Kidney (tissue), 13 donors: ENCODE measurements at regions not wholly inside any gene's neighbourhood (a gene's known extent, or its start where the extent isn't known, plus 50 kb on each side); places are given as distances from the start of the nearest gene placed in this dataset.

Experiments used
- DNase-seq, 5 donors: peaks; one replicate each; pipeline ENCODE4 v3.0.0-alpha.2; 2013 to 2020
- FAIRE-seq: peaks from 2 replicates; lab custom pipeline; 2012; peaks lifted over from hg19 to GRCh38; lab: Jason Lieb, UNC
- H3K27ac ChIP-seq, 2 donors: one replicate each; pipeline ENCODE4 v1.7.0; 2013; ENCODE audit warnings: low read depth in 2 of 2, low read length in 2 of 2, inconsistent platforms in 1 of 2
- H3K27me3 ChIP-seq: one replicate; pipeline ENCODE4 v1.7.1; 2013; ENCODE audit warnings: low read length, inconsistent platforms; ENCODE audit not compliant: control insufficient read depth, insufficient read depth
- H3K36me3 ChIP-seq, 3 donors: one replicate each; pipeline versions ENCODE4 v1.7.0 to v1.7.1; 2013; ENCODE audit warnings: low read length in 3 of 3, control low read depth in 1 of 3, inconsistent platforms in 1 of 3; ENCODE audit not compliant: insufficient read depth in 3 of 3, control insufficient read depth in 2 of 3
- H3K4me1 ChIP-seq, 3 donors: one replicate each; pipeline versions ENCODE4 v1.7.0 to v1.7.1; 2013; ENCODE audit warnings: low read length in 3 of 3, inconsistent platforms in 1 of 3, low read depth in 1 of 3; ENCODE audit not compliant: control insufficient read depth in 2 of 3, insufficient read depth in 2 of 3
- H3K4me3 ChIP-seq, 3 donors: one replicate each; pipeline versions ENCODE4 v1.7.0 to v1.8.1; 2013; ENCODE audit warnings: low read length in 3 of 3, control low read depth in 1 of 3, inconsistent platforms in 1 of 3
- H3K9ac ChIP-seq, 3 donors: one replicate each; pipeline versions ENCODE4 v1.7.0 to v1.7.1; 2013; ENCODE audit warnings: low read length in 3 of 3, control low read depth in 1 of 3, inconsistent platforms in 1 of 3
- H3K9me3 ChIP-seq, 3 donors: one replicate each; pipeline versions ENCODE4 v1.7.0 to v1.7.1; 2013; ENCODE audit warnings: low read length in 3 of 3, control low read depth in 1 of 3, inconsistent platforms in 1 of 3; ENCODE audit not compliant: control insufficient read depth in 2 of 3, insufficient read depth in 1 of 3
- intact Hi-C: fragments of 100-400 bp; cut with DNase I; formaldehyde crosslinking; loops from one replicate; pipeline ENCODE4 v1.11.1; 2022
- TF ChIP-seq, protein P1 (sequence below): IDR thresholded peaks from 3 replicates; pipeline ENCODE4 v1.5.1; 2012; ENCODE audit warnings: mild to moderate bottlenecking, moderate library complexity, borderline replicate concordance; ENCODE audit not compliant: insufficient read depth; ENCODE audit errors: extremely low read depth
- donor health status: control.
- donor health status: control.
- donor health status: control.
- donor health status: control.
- donor health status: control.
- donor health status: DM: yes; HTN: yes; CAD: no.
- donor health status: Normal renal cell carcinoma (clear cell type).

- no peak for FAIRE-seq
- no peak for DNase-seq
- Histone ChIP-seq H3K4me1 (no peaks in the 10 kb centered on the region), H3K27ac (no peak overlapping the region), H3K27me3 (no peaks in the 10 kb centered on the region), H3K4me3 (no peak overlapping the region), H3K9ac (no peak overlapping the region), H3K9me3 (no peaks in the 10 kb centered on the region), H3K36me3 (no peaks in the 10 kb centered on the region)
- intact Hi-C loops = no loop called here
- TF ChIP-seq, protein P1, sequence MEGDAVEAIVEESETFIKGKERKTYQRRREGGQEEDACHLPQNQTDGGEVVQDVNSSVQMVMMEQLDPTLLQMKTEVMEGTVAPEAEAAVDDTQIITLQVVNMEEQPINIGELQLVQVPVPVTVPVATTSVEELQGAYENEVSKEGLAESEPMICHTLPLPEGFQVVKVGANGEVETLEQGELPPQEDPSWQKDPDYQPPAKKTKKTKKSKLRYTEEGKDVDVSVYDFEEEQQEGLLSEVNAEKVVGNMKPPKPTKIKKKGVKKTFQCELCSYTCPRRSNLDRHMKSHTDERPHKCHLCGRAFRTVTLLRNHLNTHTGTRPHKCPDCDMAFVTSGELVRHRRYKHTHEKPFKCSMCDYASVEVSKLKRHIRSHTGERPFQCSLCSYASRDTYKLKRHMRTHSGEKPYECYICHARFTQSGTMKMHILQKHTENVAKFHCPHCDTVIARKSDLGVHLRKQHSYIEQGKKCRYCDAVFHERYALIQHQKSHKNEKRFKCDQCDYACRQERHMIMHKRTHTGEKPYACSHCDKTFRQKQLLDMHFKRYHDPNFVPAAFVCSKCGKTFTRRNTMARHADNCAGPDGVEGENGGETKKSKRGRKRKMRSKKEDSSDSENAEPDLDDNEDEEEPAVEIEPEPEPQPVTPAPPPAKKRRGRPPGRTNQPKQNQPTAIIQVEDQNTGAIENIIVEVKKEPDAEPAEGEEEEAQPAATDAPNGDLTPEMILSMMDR = no peak
Observed at GRCh38 chr9:107870221-107870620, 380.7 kb upstream of the KLF4 start.

- FAIRE-seq = no peak
- Histone ChIP-seq H3K9me3 (no peaks in the 10 kb centered on the region), H3K4me1 (no peaks in the 10 kb centered on the region), H3K27me3 (no peaks in the 10 kb centered on the region), H3K36me3 (no peaks in the 10 kb centered on the region), H3K4me3 (no peak overlapping the region), H3K9ac (no peak overlapping the region), H3K27ac (no peak overlapping the region)
- TF ChIP-seq, protein P1 = no peak
- intact Hi-C loops = no loop called here
- DNase-seq = no peak
Observed at GRCh38 chr9:107869111-107869510, 379.5 kb upstream of the KLF4 start.

DNA sequence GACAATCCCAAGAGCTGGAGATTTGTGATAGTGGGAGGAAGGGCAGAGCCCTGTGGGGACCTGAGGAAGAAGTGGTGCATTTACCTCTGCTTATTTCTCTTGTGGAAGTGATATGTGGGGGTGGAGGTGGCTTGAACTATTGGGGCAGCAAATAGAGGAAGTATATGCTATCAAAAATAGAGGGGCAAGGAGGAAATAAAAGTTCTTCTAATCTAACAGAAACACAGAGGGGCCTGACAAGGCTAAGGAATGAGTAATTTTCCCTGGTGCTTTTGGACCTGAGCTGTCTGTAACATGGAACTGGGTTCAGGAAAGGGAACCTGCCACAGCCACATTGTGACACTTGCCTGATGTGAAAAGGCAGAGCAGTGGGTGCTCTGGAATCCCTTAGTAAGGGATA lies 378.6 kb upstream of the KLF4 start:
- no peak for FAIRE-seq
- H3K27me3 ChIP-seq = no peaks in the 10 kb centered on the region

More for the DNA sequence above, 378.6 kb upstream of the KLF4 start:
- Histone ChIP-seq H3K4me3 (no peak overlapping the region), H3K9ac (no peak overlapping the region), H3K36me3 (no peaks in the 10 kb centered on the region), H3K4me1 (no peaks in the 10 kb centered on the region), H3K9me3 (no peaks in the 10 kb centered on the region), H3K27ac (no peak overlapping the region)
- intact Hi-C loops = no loop called here
- no peak for DNase-seq
- TF ChIP-seq, protein P1 = no peak
